HG02678 (cell line): ENCODE measurements at regions not wholly inside any gene's neighbourhood (a gene's known extent, or its start where the extent isn't known, plus 50 kb on each side); places are given as distances from the start of the nearest gene placed in this dataset.
"Not testable (repeated sequence)": the region's sequence is repeated elsewhere in the genome, so short reads cannot be mapped to it uniquely, and the experiment has no call there.

Experiments used
- ATAC-seq: cut with Tn5 transposase; IDR thresholded peaks from one replicate; pipeline ENCODE4 v1.9.1; 2021; ENCODE audit warnings: mild to moderate bottlenecking, moderate library complexity; ENCODE audit not compliant: unreplicated experiment

DNA sequence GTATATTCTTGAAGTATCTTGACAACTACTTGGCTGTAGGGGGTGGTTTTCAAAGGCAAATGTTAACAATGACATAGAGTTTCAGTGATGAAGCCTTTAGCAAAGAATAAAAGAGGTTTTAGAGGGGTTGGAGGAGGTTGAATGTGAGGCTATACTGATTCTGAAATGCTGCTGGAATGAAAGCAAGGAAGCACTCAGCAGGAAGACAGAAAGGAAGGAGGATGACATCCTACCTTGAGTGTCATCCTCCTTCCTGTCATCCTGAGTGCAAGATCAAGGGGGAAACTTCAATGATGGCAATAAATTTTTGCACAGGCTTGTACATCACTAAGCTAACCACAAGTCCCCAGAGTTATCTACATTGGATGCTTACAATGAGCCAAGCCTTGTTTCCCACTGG is 120.5 kb downstream of the APIP start:
- no peak for ATAC-seq

DNA sequence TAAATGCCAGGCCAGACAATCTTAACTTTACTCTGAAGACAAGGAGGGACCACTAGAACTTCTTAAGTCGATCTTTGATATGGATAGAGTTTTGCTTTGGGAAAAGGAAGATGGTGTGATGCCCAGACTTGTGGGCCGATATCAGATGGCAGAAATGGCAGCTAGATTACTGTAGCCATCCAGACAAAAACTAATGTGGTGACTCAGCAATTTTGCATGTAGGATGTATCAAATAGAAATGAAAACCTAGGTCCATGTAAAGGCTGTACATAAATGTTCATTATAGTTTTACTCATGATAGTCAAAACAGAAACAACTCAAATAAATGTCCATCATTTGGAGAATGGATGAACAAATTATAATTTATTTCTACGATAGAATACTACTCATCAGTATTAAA is 121.5 kb downstream of the APIP start:
- ATAC-seq = no peak

DNA sequence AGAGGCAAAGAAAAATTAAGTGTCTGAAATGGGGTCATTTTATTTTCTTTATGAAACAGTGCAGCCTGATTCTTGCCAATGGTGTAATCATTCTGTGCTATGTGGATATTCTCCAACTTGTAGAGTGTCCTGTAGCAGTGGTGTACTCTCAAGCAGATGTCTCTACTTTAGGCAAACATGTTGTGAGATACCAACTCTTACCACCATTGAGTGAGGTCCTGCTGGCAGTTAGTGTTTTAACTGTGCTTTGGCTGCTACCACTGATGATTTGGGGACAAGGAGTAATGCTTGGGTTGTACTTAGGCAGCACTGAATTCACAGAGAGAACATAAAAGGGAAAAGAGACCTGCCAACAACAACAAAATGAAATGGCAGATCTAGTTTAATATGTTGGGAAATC is 122.5 kb downstream of the APIP start:
- ATAC-seq = no peak

DNA sequence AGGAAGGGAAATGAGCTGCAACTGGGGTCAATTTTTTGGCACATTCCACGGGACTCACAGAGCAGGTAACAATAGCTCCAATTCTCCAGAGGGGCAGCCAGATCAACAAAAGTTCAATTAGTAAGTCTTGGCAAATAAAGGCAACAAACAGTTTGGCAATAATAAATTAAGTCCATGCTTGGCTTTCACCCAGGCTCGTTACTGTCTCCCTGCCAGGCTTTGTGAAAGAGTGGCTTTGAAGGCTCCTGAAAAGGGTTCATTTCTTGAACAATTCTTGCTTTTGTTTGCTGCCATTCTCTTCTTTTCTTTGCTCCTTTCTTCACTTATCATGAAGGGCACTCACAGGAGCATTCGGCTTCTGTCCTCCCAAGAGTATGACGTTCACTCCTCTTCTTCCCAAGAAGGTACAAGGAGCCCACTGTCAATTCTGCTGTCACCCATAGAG is 123.3 kb downstream of the APIP start:
- no peak for ATAC-seq

DNA sequence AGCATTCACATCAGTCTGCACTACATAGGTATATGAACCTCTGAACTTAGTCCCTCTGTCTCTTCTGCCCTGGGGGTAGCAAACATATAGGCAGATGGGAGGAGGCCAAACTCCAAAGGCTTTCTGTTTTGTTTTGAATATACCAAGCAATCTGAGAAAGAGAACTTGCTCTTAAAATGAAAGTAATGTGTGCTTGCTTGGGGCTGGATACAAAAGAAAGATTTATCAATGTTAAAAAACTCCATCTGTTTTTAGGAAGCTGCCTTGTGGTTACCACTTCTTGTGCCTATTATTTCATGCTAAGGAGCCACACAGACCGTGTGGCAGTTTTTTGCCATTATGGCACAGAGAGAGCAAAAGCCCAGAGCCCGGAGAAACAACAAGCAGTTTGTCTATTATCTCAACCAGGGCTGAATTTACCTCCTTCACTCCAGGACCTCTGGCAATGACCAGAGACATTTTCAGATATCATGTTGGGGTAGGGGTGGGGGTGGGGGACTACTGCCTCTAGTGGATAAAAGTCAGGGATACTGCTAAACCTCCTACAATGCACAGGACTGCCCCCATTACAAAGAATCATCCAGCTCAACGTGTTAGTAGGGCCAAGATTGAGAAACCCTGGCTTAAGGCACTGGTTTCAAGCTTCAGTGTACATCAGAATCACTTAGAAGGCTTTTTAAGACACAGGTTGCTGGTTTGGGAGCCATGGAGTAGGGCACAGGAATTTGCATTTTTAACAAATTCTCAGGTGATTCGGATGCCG is 124.2 kb downstream of the APIP start:
- no peak for ATAC-seq

DNA sequence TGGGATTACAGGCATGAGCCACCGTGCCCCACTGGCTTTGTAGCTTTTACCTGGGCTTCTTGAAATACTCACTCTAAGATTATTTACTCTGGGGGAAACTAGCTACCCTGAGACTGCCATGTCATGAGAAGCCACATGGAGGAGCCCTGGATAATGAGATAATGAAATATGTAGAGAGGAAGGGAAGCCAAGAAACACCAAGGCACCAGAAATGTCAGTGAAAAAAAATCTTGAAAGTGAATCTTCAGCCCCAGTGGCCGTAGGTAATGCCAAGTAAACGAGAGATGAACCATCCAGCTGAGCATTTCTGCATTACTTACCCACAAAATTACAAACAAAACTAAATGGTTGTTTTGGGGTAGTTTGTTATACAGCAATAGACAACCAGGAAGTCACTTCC is 125.6 kb downstream of the APIP start:
- ATAC-seq = no peak

DNA sequence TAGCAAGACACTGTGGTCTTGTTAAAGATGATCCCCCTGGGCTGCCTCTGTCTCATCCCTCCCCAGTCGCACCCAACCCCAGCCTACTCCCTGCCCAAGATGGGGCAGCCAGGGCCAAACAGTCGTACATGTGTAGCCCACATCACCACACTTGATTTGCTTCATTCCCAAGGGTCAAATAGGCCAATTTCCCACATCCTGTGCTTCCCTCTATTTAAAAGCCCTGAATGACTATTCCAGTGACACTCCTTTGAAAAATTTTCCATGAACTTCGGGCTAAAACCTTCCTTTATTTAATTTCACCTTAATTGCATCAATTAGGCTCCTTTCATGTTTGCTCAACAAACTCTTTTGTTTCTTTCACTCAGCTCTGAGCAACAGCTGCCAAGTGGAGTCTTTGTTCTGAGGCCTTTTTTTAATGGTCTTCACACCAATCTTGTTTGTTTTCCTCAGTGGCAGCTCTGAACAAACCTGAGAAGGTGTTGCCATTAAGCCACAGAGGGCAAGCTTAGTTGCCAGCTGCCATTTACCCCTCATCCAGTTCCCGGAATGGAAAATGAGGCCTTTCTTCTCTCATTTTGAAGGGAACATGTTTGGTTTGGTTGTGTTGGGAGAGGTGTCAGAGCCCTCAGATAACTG is 126.9 kb downstream of the APIP start:
- no peak for ATAC-seq

DNA sequence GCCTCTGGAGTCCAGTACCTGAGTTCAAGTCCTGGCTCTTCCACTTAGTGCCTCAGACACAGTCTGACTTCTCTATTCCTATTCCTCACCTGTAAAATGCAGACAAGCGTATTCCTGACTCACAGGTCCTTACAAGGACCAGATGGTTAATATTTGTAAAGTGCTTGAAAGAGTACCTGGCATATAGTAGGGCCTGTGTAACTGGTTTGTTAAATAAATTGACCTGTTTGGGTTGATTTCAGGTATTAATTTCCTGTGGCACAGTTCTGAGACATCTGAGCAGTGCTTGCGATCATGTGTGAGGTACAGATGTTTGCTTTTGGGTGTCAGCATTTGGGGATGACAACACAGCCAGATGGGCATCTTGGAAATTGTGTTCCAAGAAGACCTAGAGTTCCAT is 127.5 kb downstream of the APIP start:
- no peak for ATAC-seq

DNA sequence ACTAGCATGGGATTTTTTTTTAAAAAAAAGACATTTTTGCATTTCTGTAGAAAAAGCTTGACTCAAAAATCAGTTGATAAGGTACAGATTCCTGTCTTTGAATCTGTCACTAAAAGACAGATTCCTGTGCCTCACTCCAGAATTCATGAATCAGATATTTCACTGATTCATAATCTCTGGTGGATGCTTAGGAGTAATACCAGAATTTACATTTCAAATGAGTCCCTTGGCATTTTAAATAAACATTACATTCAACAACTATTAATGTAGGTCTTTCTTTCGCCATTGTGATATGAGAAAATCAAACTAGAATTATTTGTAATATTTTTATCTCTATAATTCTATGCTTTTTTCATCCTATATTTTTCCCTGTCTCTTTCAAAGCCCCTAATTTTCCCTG is 128.3 kb downstream of the APIP start:
- no peak for ATAC-seq

DNA sequence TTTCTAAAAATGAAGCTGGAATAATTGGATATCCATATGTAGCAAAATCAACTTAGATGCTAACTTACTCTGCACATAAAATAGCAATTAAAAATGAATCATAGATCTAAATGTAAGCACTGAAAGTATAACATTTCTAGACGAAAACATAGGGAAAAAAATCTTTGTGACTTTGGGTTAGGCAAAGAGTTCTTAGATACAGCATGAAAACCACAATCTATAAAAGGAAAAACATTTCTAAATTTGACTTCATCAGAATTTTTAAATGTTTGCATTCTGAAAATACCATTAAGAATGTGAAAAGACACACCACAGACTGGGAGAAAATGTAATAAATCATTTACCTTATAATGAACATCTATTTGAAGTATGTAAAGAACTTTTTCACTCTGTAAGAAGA is 128.8 kb downstream of the APIP start:
- no peak for ATAC-seq

DNA sequence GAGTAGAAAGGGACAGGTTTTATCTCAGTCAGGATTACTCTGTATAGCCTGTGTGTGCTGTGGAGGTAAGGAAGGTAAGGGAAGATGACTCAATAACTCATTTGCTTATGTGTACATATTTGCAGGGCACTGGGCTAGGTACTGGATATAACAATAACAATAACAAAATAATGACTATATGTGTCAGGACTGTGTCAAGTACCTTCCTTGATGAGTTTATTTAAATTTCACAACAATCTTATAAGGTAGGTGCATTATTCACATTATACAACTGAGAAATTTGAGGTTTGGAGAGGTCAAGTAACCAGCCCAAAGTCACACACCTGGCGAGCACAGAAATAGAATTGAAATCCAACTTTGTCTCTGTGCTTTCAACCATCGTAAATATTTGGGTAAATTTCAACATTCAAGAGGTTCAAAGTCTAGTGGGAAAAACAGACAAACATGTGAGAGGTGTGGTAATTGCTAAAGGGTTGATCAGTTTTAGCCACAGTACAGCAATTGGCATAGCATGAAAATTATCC is 131.8 kb downstream of the APIP start:
- ATAC-seq = no peak

DNA sequence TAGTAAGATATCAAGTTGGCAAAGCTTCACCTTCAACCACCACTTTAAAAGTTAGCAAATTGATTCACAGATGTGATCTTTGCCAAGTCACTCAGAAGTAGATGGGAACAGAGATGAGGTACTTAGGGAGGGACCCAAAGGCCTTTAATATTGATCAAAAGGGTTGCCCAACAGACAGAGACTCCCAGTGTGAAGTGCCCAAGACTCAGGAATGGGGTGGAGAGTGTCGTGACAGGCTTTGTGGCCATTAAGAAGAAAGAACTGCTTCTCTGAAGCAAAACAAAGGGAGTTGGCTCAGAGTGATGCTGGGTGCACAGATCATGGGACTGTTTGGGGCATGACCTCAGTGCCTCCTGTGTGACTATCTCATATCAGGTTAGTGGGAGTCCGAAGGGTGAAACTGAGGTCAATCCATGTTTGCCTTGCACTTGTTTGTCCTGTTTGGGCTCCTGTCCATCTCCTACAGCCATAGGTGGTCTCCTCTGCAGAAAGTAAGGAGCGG is 132.3 kb downstream of the APIP start:
- ATAC-seq = no peak

DNA sequence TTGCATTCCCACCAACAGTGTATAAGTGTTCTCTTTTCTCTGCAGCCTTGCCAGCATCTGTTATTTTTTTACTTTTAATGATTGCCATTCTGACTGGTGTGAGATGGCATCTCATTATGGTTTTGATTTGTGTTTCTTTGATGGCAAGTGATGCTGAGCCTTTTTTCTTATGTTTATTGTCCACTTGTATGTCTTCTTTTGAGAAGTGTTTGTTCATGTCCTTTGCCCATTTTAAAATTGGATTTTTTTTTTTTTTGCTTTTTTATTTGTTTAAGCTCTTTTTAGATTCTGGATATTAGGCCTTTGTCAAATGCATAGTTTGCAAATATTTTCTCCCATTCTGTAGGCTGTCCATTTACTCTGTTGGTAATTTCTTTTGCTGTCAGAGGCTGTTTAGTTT is 134.4 kb downstream of the APIP start:
- ATAC-seq = not testable (repeated sequence)

DNA sequence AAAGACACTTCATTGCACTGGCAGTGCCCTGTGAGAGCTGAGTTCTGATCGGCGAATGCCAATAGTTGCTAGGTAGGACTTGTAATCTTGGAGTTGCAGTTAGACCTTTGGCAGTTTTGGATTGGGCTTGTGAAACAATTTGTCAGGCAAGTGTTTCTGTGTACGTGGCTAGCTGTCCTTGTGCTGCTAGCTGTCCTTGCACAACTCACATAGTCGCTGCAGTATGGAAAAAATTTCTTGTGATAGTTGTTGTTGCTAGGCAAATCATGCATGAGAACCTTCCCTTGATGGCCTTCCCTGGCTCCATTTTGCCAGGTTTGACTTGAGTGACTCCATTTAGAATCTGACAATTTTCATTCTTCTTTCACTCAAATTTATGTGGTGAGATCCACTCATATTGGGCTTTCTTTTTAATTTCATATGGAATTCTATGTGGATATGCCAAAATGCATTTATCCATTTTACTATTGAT is 140.7 kb downstream of the APIP start:
- ATAC-seq = no peak

DNA sequence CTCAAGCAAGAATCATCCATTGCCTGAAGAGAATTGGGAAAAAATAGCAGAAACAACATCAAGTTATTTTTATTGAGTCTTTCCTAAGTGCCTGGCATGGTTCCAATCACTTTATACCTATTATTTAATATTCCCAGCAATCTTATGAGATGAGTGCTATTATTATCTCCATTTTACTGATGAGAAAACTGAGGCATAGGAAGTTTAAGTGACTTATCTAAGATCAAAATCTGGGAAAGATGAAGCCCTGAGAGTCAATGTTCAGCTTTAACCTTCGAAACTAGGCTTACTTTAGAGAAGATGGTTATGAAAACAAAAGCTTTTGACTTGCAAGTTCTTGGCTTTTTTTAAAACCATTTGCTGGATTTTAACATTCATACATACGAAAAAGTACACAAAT is 141.6 kb downstream of the APIP start:
- ATAC-seq = no peak

DNA sequence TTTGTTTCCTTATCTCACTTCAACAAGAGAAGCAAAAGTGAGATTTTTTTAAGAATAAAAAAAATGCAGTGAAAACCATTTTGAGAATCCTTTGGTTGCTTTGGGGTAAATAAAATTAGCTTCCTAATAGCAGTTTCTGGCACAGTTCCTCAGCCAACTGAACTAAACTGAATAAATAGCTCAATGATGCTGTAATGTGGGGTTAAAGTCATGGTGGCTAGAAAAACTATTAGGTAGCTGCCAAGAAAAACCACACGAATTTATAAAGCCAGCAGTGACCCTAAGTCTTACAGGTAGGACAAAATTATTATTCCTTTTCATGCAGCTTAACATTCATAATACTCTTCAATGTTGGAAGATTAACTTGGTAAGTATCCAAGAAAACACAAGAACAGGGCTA is 142.4 kb downstream of the APIP start:
- no peak for ATAC-seq

DNA sequence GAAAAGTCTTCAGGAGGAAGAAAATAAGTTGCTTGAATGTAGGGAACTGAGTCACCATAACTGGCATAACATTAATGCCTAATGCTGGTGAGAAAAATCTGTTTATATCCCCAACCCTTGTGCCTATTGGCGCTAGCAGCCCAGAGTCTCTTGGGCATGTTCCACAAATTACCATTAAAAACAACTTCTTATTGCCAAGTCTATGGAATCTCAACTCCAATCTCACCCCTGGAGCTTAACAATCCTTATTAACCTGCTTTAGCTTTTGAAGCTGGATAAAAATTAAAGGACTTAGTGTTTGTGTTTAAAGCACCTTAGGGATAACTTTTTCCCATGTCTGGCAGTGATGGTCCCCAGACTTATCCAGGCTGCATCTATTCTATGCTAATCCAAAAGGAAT is 143.0 kb downstream of the APIP start:
- no peak for ATAC-seq

DNA sequence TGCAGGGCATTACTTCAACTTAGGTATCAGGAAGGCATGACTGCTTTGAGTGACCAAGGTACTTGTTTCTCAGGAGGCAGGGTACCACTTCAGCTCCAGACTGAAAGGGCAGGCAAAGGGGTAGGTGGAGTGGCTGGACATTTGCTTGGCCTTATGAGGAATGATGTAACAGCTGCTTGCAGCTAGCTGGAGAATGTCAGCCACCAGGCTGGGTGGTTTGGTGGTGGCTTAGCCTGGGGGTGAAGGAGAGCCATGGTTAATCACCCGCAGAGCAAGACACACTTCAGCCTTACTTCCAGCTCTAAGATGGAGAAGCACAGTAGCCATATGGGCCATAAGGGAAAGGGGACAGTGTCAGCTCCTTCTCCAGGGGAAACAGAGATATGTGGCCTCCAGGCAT is 146.1 kb downstream of the APIP start:
- no peak for ATAC-seq

DNA sequence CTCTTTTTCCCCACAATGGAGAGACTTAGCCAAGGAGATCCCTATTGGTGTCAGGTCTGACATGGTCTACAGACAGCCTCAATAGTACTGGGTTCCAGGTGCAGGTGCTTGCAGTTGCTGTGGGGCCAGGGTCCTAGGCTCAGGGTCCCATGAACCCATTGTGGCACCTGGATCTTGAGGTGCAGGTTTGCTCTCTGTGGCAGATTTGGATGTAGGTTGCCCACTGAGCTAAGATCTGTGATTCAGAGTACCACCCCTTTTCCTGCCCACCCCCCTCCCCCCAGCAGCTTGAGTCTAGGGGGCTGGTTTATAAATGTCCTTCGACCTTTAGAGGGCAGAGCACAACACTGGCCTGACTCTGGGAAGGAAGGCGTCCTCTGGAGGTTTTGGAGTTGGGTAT is 147.0 kb downstream of the APIP start:
- no peak for ATAC-seq

DNA sequence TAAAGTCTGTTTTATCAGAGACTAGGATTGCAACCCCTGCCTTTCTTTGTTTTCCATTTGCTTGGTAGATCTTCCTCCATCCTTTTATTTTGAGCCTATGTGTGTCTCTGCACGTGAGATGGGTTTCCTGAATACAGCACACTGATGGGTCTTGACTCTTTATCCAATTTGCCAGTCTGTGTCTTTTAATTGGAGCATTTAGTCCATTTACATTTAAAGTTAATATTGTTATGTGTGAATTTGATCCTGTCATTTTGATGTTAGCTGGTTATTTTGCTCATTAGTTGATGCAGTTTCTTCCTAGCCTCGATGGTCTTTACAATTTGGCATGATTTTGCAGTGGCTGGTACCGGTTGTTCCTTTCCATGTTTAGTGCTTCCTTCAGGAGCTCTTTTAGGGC is 141.7 kb downstream of the EHF start:
- not testable (repeated sequence) for ATAC-seq

DNA sequence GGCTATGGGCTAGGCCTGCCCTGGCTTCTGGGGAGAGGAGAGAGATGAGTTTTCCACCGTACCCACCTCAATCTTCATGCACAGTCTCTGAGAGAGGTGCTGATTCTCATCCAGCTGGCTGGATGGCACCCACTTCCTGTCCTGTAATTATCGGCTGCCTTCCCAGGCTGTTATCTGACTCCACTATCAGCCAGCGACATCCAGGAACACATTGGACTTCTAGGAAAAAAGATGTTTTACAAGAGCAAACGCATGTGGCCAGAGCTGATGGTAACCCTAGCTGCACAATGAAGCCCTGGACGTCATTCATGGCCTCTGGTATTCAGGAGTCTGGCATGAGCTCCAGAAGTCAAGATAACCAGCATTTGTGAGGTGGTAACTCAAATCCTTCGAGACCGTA is 137.4 kb downstream of the EHF start:
- no peak for ATAC-seq

DNA sequence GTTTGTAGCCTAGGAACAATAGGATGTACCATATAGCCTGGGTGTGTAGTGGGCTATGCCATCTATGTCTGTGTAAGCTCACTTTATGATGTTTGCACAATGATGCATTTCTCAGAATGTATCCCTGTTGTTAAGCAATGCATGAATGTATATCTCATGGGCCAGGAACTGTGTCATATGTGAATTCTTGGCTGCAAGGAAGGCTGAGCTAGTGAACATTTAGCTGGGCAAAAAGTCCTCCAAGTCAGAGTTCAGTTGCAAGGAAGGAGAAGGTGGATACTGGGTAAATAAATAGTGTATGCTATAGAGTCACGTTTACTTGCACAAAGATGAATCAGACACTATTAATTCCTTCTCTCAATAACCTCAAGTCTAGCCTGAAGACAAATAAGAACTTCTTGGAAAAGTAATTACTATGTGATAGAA is 136.1 kb downstream of the EHF start:
- ATAC-seq = no peak
